IMR-90 (cell line): ENCODE measurements at regions not wholly inside any gene's neighbourhood (a gene's known extent, or its start where the extent isn't known, plus 50 kb on each side); places are given as distances from the start of the nearest gene placed in this dataset.

Experiments
- ATAC-seq: fragments of 200-7000 bp; cut with Tn5 transposase; 2 replicates; pipeline ENCODE4 v1.9.1; 2020; ENCODE audit warnings: low read depth, mild to moderate bottlenecking, moderate library complexity
- BruUV-seq: library from RNA; stranded (reverse); fragments of 400-500 nt; replicated peaks from 2 replicates; lab custom pipeline; 2021; lab: Mats Ljungman, UMichigan
- CTCF ChIA-PET: fragments of 300-600 bp; formaldehyde crosslinking; extraction: SDS; loops from one replicate; lab custom pipeline; 2021; ENCODE audit warnings: antibody characterized with exemption; lab: Yijun Ruan, JAX
- POLR2A ChIA-PET: fragments of 300-600 bp; sonication (Branson Sonifier 250); formaldehyde crosslinking; loops from one replicate; lab custom pipeline; 2022; ENCODE audit warnings: antibody characterized with exemption; ENCODE audit not compliant: unreplicated experiment; lab: Charles Lee
- DNase-seq: peaks from one replicate; pipeline ENCODE4 v3.0.0; 2013
- H2AFZ ChIP-seq: replicated peaks from 2 replicates; pipeline ENCODE3; 2013; ENCODE audit warnings: low read length, mild to moderate bottlenecking; ENCODE audit not compliant: poor library complexity
- H2AK5ac ChIP-seq: 2 replicates; pipeline ENCODE4 v1.6.1; 2013; ENCODE audit warnings: low read depth, low read length, inconsistent platforms
- H2AK9ac ChIP-seq: replicated peaks from 2 replicates; pipeline ENCODE3; 2013; ENCODE audit warnings: mild to moderate bottlenecking, low read depth, low read length, moderate library complexity; ENCODE audit not compliant: poor library complexity
- H2BK120ac ChIP-seq: 2 replicates; pipeline ENCODE4 v1.6.1; 2013; ENCODE audit warnings: low read depth, low read length, inconsistent platforms
- H2BK15ac ChIP-seq: 3 replicates; pipeline ENCODE4 v1.6.1; 2013; ENCODE audit warnings: low read depth, low read length, inconsistent platforms
- H2BK20ac ChIP-seq: 2 replicates; pipeline ENCODE4 v1.6.1; 2013; ENCODE audit warnings: low read depth, mild to moderate bottlenecking, inconsistent platforms, low read length, moderate library complexity
- H2BK5ac ChIP-seq: 2 replicates; pipeline ENCODE4 v1.6.1; 2013; ENCODE audit warnings: mild to moderate bottlenecking, low read depth, low read length, inconsistent platforms; ENCODE audit not compliant: poor library complexity, severe bottlenecking
- H3K14ac ChIP-seq: replicated peaks from 2 replicates; pipeline ENCODE4 v1.6.1; 2013; ENCODE audit warnings: low read depth, low read length, inconsistent platforms
- H3K18ac ChIP-seq: 2 replicates; pipeline ENCODE4 v1.6.1; 2013; ENCODE audit warnings: low read depth, low read length, control low read depth
- H3K23ac ChIP-seq: 2 replicates; pipeline ENCODE4 v1.6.1; 2013; ENCODE audit warnings: low read depth, low read length, inconsistent platforms
- H3K27ac ChIP-seq: 2 replicates; pipeline ENCODE4 v1.5.1; 2013; ENCODE audit warnings: mild to moderate bottlenecking, control low read depth, low read length; ENCODE audit not compliant: insufficient read depth
- H3K27me3 ChIP-seq: 2 replicates; pipeline ENCODE4 v1.6.1; 2013; ENCODE audit warnings: low read length; ENCODE audit not compliant: control insufficient read depth, insufficient read depth
- H3K36me3 ChIP-seq: 2 replicates; pipeline ENCODE4 v1.6.1; 2013; ENCODE audit warnings: low read length, mixed read lengths; ENCODE audit not compliant: control insufficient read depth, insufficient read depth
- H3K4ac ChIP-seq: 2 replicates; pipeline ENCODE4 v1.6.1; 2013; ENCODE audit warnings: low read depth, low read length, inconsistent platforms
- H3K4me1 ChIP-seq: 2 replicates; pipeline ENCODE4 v1.6.1; 2013; ENCODE audit warnings: low read length, mixed read lengths; ENCODE audit not compliant: control insufficient read depth, insufficient read depth
- H3K4me2 ChIP-seq: 2 replicates; pipeline ENCODE4 v1.6.1; 2013; ENCODE audit warnings: low read depth, mild to moderate bottlenecking, control low read depth, low read length, moderate library complexity
- H3K4me3 ChIP-seq: 2 replicates; pipeline ENCODE4 v1.5.1; 2013; ENCODE audit warnings: low read depth, mild to moderate bottlenecking, control low read depth, low read length, moderate library complexity; ENCODE audit not compliant: insufficient read depth
- H3K56ac ChIP-seq: 2 replicates; pipeline ENCODE4 v1.6.1; 2013; ENCODE audit warnings: low read length, inconsistent platforms; ENCODE audit not compliant: insufficient read depth; ENCODE audit errors: extremely low read depth
- H3K79me1 ChIP-seq, 2 experiments: 2 replicates each; pipeline ENCODE4 v1.6.1; 2013; ENCODE audit warnings: low read length in 2 of 2, inconsistent platforms in 1 of 2, low read depth in 1 of 2
- H3K9ac ChIP-seq: 2 replicates; pipeline ENCODE4 v1.6.1; 2013; ENCODE audit warnings: low read depth, low read length, control low read depth
- H3K9me1 ChIP-seq: 2 replicates; pipeline ENCODE4 v1.6.1; 2013; ENCODE audit warnings: low read length, inconsistent platforms; ENCODE audit not compliant: insufficient read depth
- H3K9me3 ChIP-seq: 2 replicates; pipeline ENCODE4 v1.6.1; 2013; ENCODE audit warnings: low read length; ENCODE audit not compliant: control insufficient read depth, insufficient read depth
- H4K20me1 ChIP-seq: 2 replicates; pipeline ENCODE4 v1.6.1; 2013; ENCODE audit warnings: low read length, inconsistent platforms; ENCODE audit not compliant: insufficient read depth
- H4K5ac ChIP-seq: 2 replicates; pipeline ENCODE4 v1.6.1; 2013; ENCODE audit warnings: mild to moderate bottlenecking, low read depth, low read length, control low read depth
- H4K8ac ChIP-seq, 2 experiments: 2 replicates each; pipeline ENCODE4 v1.6.1; 2013; ENCODE audit warnings: low read depth in 2 of 2, low read length in 2 of 2, control low read depth in 1 of 2, inconsistent platforms in 1 of 2
- H4K91ac ChIP-seq: 2 replicates; pipeline ENCODE4 v1.6.1; 2013; ENCODE audit warnings: low read depth, low read length, inconsistent platforms; ENCODE audit not compliant: insufficient read depth
- BHLHE40 ChIP-seq: fragments of 150-350 bp; IDR thresholded peaks from 2 replicates; pipeline ENCODE4 v1.6.1; 2016; ENCODE audit warnings: mild to moderate bottlenecking, low read depth, low read length
- CHD1 ChIP-seq: IDR thresholded peaks from 2 replicates; pipeline ENCODE4 v1.6.1; 2012; ENCODE audit warnings: low read depth, low read length, improper control_type of control experiment
- CTCF ChIP-seq: conservative IDR thresholded peaks from 2 replicates; pipeline ENCODE4 v1.5.1; 2012; ENCODE audit warnings: mild to moderate bottlenecking, low read depth, low read length, improper control_type of control experiment
- FOS ChIP-seq: fragments of 150-350 bp; IDR thresholded peaks from 2 replicates; pipeline ENCODE4 v1.6.1; 2016; ENCODE audit warnings: low read depth, low read length
- MAZ ChIP-seq: IDR thresholded peaks from 2 replicates; pipeline ENCODE4 v1.6.1; 2012; ENCODE audit warnings: low read depth, mild to moderate bottlenecking, low read length, improper control_type of control experiment, moderate library complexity, borderline replicate concordance
- MXI1 ChIP-seq: IDR thresholded peaks from 2 replicates; pipeline ENCODE4 v1.6.1; 2012; ENCODE audit warnings: low read depth, mild to moderate bottlenecking, low read length, moderate library complexity, borderline replicate concordance
- POLR2A ChIP-seq: IDR thresholded peaks from 2 replicates; pipeline ENCODE4 v1.6.1; 2012; ENCODE audit warnings: mild to moderate bottlenecking, low read depth, low read length
- RAD21 ChIP-seq: IDR thresholded peaks from 2 replicates; pipeline ENCODE4 v1.6.1; 2012; ENCODE audit warnings: low read length, improper control_type of control experiment
- RCOR1 ChIP-seq: IDR thresholded peaks from 2 replicates; pipeline ENCODE4 v1.6.1; 2012; ENCODE audit warnings: mild to moderate bottlenecking, low read length, improper control_type of control experiment; ENCODE audit not compliant: insufficient replicate concordance
- RFX5 ChIP-seq: IDR thresholded peaks from 2 replicates; pipeline ENCODE4 v1.8.0; 2012; ENCODE audit warnings: low read depth, mild to moderate bottlenecking, low read length, moderate library complexity
- SMC3 ChIP-seq: fragments of 150-350 bp; IDR thresholded peaks from 2 replicates; pipeline ENCODE4 v1.6.1; 2016; ENCODE audit warnings: low read depth, mild to moderate bottlenecking, antibody characterized with exemption, low read length, moderate library complexity
- WGBS, 2 experiments: methylation state at CpG; one replicate each; pipeline versions ENCODE4 v1.1.5 to v1.1.7; 2013; ENCODE audit warnings: missing lambda C conversion rate in 2 of 2; ENCODE audit not compliant: insufficient read length in 1 of 2; ENCODE audit errors: extremely low coverage in 2 of 2; 5-methylcytosine and 5-hydroxymethylcytosine counted together
- dilution Hi-C: fragments of 300-500 bp; cut with HindIII; formaldehyde crosslinking; loops from one replicate; pipeline ENCODE4 v1.14.3; 2018; ENCODE audit warnings: low sequenced_read_pairs; ENCODE audit not compliant: unreplicated experiment
- in situ Hi-C: fragments of 300-500 bp; cut with MboI; formaldehyde crosslinking; loops from 3 replicates; pipeline ENCODE4 v1.14.3; 2019; ENCODE audit warnings: low sequenced_read_pairs, inconsistent platforms, mixed read lengths
- intact Hi-C: fragments of 100-400 bp; cut with micrococcal nuclease; formaldehyde crosslinking; loops from 2 replicates; pipeline ENCODE4 v1.10.0; 2022

GRCh38 chr12:97209997-97210396 lies 252.6 kb upstream of the RMST start:
- no peak overlapping the region for H4K91ac ChIP-seq
- H3K9ac ChIP-seq = no peak overlapping the region
- DNase-seq = no peak
- H3K4ac ChIP-seq = no peak overlapping the region
- POLR2A ChIA-PET = no interaction called here
- no peak overlapping the region for H4K5ac ChIP-seq
- no peaks in the 10 kb centered on the region for H3K9me1 ChIP-seq
- no peaks in the 10 kb centered on the region for H4K20me1 ChIP-seq
- no peaks in the 10 kb centered on the region for H3K79me1 ChIP-seq
- H2BK5ac ChIP-seq = no peak overlapping the region
- peaks cover 5% of the 10 kb centered on the region; the same call in 1 of the 2 replicates for H3K9me3 ChIP-seq
- BruUV-seq = no TSS peak
- no peak for TF ChIP-seq BHLHE40
- TF ChIP-seq CTCF = no peak
- TF ChIP-seq RAD21 = no peak
- no peak for TF ChIP-seq SMC3
- TF ChIP-seq MXI1 = no peak
- TF ChIP-seq MAZ = no peak
- no peak for TF ChIP-seq FOS
- no peak for TF ChIP-seq RCOR1
- no peak for TF ChIP-seq RFX5
- TF ChIP-seq POLR2A = no peak
- no peak for TF ChIP-seq CHD1
- no peaks in the 10 kb centered on the region for H3K27me3 ChIP-seq
- in situ Hi-C loops (no loop called here), dilution Hi-C loops (no loop called here), intact Hi-C loops (no loop called here)
- no peak overlapping the region for H3K4me3 ChIP-seq
- H2AK5ac ChIP-seq = no peak overlapping the region
- H3K56ac ChIP-seq = no peak overlapping the region
- H3K36me3 ChIP-seq = no peaks in the 10 kb centered on the region
- no peak overlapping the region for H4K8ac ChIP-seq
- no peak overlapping the region for H3K4me2 ChIP-seq
- H3K23ac ChIP-seq = no peak overlapping the region
- no peak overlapping the region for H2BK15ac ChIP-seq
- H2AK9ac ChIP-seq = no peak overlapping the region
- no peak overlapping the region for H2AFZ ChIP-seq
- H3K14ac ChIP-seq = no peak overlapping the region
- no peak for ATAC-seq
- no peaks in the 10 kb centered on the region for H3K4me1 ChIP-seq
- H3K18ac ChIP-seq = no peak overlapping the region
- H2BK20ac ChIP-seq = no peak overlapping the region
- no peak overlapping the region for H3K27ac ChIP-seq
- CTCF ChIA-PET = interaction anchor here (0.6 kb wide), 1 partner anchor 19 kb away, joined by 3 read pairs; no protein-coding TSS in a partner anchor
- WGBS, 2 experiments = no CpG with 5 or more reads among the region's 1 CpG
- H2BK120ac ChIP-seq = no peak overlapping the region
